ENCODE measurements at regions not wholly inside any gene's neighbourhood (a gene's known extent, or its start where the extent isn't known, plus 50 kb on each side); places are given as distances from the start of the nearest gene placed in this dataset.

DNA sequence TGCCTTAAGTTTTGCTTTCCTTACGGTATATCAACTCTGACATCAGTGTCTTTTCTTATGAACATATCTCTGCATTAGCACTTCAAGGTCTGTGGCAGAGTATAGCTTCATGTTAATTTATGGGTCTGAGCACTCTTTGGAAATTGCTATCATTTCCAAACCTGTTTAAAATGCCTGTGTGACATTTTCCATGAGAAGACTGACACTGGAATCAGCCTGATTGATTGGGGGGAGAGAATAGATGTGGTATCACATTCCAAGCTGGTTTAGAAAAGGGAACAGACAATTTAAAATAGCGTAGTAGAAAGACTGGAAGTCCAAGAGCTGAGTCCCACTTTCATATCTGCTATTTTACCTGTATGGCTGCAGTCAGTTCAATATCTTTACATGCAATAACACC, 272.1 kb upstream of the CDH10 start:
- Mint-ChIP-seq H3K9me3 (peaks cover 4% of the 10 kb centered on the region), H3K4me3 (no peak overlapping the region), H3K36me3 (ENCODE audit: low read depth) (no peaks in the 10 kb centered on the region), H3K27ac (no peak overlapping the region), H3K27me3 (no peaks in the 10 kb centered on the region), H3K4me1 (no peaks in the 10 kb centered on the region)
- DNase-seq, result no peak
- POLR2A ChIA-PET, result no interaction called here
- CTCF ChIA-PET, result no interaction called here

DNA sequence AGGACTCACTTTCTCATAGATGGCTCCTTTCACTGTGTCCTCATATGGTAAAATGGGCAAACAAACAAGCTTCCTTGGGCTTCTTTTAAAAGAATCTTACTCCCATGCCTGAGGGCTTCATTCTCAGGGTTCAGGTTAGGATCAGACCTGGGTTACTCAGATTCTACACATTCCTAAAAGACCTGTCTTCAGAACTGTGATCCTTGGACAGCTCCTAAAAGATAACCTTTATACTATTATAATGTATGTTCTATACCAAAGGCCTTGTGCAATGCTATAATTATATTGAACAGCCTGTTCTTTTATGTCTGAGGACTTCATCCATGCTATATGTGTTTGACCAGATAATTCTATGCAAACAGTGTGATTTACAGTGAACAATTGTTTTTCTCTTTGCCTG, 264.4 kb upstream of the CDH10 start:
- Mint-ChIP-seq H3K27me3 (no peaks in the 10 kb centered on the region), H3K4me3 (no peak overlapping the region), H3K36me3 (ENCODE audit: low read depth) (no peaks in the 10 kb centered on the region)

DNA sequence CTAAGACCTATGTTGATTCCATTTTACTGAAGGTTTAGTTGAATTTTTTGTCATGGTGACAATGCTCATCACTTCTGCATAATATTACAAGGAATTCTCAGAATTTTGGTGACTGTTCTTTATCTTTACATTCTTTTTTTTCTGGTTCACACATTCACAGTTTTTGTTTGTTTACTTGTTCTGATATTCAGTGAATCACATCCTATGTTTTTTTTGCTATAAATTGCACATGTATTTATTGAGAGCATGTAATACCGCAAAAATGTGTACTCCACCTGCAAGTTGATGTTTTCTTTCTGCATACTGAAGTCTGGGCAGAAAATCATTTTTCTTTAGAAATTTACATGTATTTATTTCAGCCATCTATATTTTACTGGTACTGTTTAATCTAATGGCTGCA, 261.9 kb upstream of the CDH10 start:
- Mint-ChIP-seq H3K4me3 (no peak overlapping the region), H3K36me3 (ENCODE audit: low read depth) (no peaks in the 10 kb centered on the region), H3K4me1 (no peaks in the 10 kb centered on the region), H3K9me3 (peaks cover 9% of the 10 kb centered on the region), H3K27ac (no peak overlapping the region), H3K27me3 (no peaks in the 10 kb centered on the region)
- no peak for DNase-seq
- POLR2A ChIA-PET, result no interaction called here
- CTCF ChIA-PET, result no interaction called here

More for the DNA sequence above, 264.4 kb upstream of the CDH10 start:
- Mint-ChIP-seq H3K9me3 (peaks cover 9% of the 10 kb centered on the region), H3K4me1 (no peaks in the 10 kb centered on the region), H3K27ac (no peak overlapping the region)
- ChIA-PET POLR2A (no interaction called here), CTCF (no interaction called here)
- DNase-seq, result no peak

DNA sequence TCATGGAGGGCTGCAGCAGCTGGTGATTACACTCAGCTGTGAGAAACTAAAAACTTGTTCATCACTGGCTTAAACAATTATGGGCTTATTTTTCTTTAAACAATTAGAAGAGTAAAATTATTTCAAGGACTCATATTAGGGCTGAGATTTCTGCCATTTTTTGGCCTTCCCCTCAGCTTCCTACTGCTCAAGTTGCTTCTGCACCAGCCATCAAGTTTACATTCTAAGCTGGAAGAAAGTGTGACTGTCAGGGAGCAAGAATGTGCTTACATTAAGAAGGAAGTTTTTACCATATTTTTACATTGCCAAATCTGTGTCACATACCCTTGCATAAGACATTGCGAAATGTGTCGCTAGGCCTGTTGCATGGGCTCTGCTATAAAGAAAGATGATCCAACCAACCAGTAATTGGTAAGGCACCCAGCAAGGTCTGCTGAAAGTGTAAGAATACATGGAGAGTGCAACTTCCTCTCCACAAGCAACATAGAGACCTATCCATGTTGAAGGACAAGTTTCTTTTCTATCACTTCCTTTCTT, 260.3 kb upstream of the CDH10 start:
- H3K9me3 Mint-ChIP-seq, result peaks cover 9% of the 10 kb centered on the region
- H3K27me3 Mint-ChIP-seq, result no peaks in the 10 kb centered on the region
- ChIA-PET POLR2A (no interaction called here), CTCF (no interaction called here)
- no peak overlapping the region for H3K27ac Mint-ChIP-seq
- no peaks in the 10 kb centered on the region for H3K36me3 Mint-ChIP-seq (ENCODE audit: low read depth)
- DNase-seq, result no peak
- H3K4me3 Mint-ChIP-seq, result no peak overlapping the region
- H3K4me1 Mint-ChIP-seq, result no peaks in the 10 kb centered on the region

DNA sequence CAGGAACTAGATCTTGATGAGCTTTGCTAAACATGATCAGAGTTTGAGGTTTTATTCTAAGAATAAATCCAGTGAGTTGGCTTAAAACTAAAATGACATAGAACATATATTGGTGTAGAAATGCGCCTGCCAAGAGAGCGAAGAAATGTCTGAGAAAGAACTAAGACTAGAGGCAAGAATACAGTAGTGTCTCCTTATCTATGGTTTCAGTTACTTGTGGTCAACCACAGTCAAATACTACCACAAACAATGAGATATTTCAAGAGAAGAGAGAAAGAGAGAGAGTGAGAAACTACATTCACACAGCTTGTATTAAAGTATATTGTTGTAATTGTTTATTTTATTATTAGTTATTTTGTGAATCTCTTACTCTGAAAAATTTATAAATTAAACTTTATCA, 254.4 kb upstream of the CDH10 start:
- H3K4me3 Mint-ChIP-seq, result no peak overlapping the region
- H3K4me1 Mint-ChIP-seq, result no peaks in the 10 kb centered on the region
- no peaks in the 10 kb centered on the region for H3K27me3 Mint-ChIP-seq
- no peak for DNase-seq
- CTCF ChIA-PET, result no interaction called here
- H3K9me3 Mint-ChIP-seq, result peaks cover 9% of the 10 kb centered on the region
- no peaks in the 10 kb centered on the region for H3K36me3 Mint-ChIP-seq (ENCODE audit: low read depth)
- H3K27ac Mint-ChIP-seq, result no peak overlapping the region
- POLR2A ChIA-PET, result no interaction called here

DNA sequence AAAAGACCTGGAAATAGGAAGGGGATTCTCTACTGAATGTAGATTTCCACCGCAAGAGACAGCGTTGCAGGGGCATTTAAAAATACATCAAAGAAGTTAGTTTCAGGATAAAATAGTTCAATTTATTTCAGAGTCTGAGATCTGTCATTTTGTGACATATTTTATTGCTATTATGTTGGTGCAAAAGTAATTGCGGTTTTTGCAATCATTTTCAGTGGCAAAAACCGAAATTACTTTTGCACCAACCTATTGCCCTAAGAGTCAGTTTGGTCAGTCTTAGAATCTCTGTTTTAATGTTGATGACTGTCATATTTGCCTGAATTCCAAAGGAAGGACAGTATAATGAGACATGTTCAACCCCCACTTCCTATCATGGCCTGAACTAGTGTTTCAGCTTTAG, 219.5 kb upstream of the CDH10 start:
- Mint-ChIP-seq H3K4me3 (no peak overlapping the region), H3K27ac (no peak overlapping the region)

DNA sequence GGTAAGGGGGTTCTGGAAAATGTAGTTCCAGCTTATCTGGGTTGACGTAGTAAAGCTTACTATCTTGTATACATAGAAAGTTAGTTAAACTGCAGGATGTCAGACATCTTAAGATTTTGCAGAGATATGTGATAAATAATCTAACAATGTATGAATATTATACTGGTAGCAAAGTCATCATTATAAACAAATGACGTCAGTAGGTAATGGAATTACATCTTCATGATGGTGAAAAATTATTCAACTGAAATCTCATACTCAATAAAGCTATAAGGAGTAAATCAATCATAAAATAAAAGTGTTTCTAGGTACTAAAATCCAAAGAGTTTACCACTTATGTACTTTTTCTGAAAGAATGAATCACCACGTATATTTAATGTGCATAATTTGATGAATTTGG, 217.3 kb upstream of the CDH10 start:
- no peak for DNase-seq
- no peaks in the 10 kb centered on the region for H3K27me3 Mint-ChIP-seq
- no peaks in the 10 kb centered on the region for H3K4me1 Mint-ChIP-seq
- peaks cover 5% of the 10 kb centered on the region for H3K9me3 Mint-ChIP-seq
- H3K27ac Mint-ChIP-seq, result no peak overlapping the region
- no peaks in the 10 kb centered on the region for H3K36me3 Mint-ChIP-seq (ENCODE audit: low read depth)
- no peak overlapping the region for H3K4me3 Mint-ChIP-seq
- CTCF ChIA-PET, result no interaction called here
- POLR2A ChIA-PET, result no interaction called here

More for the DNA sequence above, 219.5 kb upstream of the CDH10 start:
- ChIA-PET POLR2A (no interaction called here), CTCF (no interaction called here)
- no peaks in the 10 kb centered on the region for H3K4me1 Mint-ChIP-seq
- no peaks in the 10 kb centered on the region for H3K27me3 Mint-ChIP-seq
- no peaks in the 10 kb centered on the region for H3K36me3 Mint-ChIP-seq (ENCODE audit: low read depth)
- peaks cover 8% of the 10 kb centered on the region for H3K9me3 Mint-ChIP-seq
- no peak for DNase-seq

DNA sequence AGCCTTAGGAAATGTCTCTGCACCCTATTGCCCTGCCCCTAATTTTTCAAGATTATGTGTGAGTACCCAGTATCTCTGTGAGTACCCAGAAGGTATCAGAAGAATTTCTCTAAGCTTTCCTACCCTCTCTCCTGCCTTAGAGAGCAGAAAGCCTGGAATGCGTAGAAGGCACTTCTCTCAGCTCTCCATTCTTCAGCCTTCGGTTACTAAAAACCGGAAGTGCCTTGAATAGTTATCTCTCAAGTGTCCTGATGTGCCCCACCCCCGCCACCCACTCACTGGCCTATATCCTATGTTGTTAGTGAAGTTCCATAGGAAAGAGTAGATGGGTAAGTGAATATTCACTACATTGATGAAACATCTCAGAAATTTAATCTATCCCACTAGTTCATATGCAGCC, 210.7 kb upstream of the CDH10 start:
- H3K27me3 Mint-ChIP-seq, result no peaks in the 10 kb centered on the region
- DNase-seq, result no peak
- no peaks in the 10 kb centered on the region for H3K36me3 Mint-ChIP-seq (ENCODE audit: low read depth)
- peaks cover 20% of the 10 kb centered on the region for H3K9me3 Mint-ChIP-seq
- ChIA-PET CTCF (no interaction called here), POLR2A (no interaction called here)
- no peaks in the 10 kb centered on the region for H3K4me1 Mint-ChIP-seq
- H3K4me3 Mint-ChIP-seq, result no peak overlapping the region
- H3K27ac Mint-ChIP-seq, result no peak overlapping the region

DNA sequence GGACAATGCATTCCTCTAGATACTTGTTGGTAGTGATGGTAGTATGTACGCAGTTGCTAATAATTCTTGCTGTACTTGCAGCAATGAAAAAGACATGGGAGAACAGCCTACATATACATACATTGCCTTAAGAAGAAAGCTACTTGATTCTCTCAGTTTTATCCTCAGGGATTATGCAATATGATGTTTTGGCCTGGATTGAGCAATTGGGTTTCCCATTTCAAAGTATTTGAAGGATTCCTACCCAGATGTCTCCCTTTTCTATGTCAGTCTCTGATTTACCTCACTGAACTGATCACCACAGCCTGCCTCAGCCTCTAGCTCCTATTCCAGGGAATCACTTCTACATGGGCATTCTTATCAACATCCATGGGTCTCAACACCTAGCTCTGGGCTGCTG, 210.1 kb upstream of the CDH10 start:
- Mint-ChIP-seq H3K4me3 (no peak overlapping the region), H3K36me3 (ENCODE audit: low read depth) (no peaks in the 10 kb centered on the region), H3K9me3 (peaks cover 20% of the 10 kb centered on the region), H3K27me3 (no peaks in the 10 kb centered on the region), H3K27ac (no peak overlapping the region), H3K4me1 (no peaks in the 10 kb centered on the region)
- ChIA-PET CTCF (no interaction called here), POLR2A (no interaction called here)
- DNase-seq, result no peak

DNA sequence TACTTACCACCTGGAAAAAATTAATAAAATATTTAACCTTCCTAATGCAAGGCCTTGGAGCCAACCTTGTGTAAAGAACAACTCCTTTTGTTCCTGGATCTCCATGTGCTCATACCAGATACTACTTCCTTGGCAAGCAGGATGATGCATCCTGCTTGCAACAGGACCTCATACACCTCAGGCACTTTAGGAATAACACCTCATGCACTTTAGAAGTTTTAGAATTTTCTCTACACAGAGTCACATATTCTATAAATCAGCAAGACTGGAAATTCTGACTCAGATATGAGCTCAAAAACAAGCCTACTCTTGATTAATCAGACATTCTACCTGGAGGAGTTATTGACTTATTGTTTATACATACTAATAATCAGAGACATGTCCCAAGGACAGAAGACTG, 209.6 kb upstream of the CDH10 start:
- Mint-ChIP-seq H3K9me3 (peaks cover 20% of the 10 kb centered on the region), H3K27me3 (no peaks in the 10 kb centered on the region), H3K36me3 (ENCODE audit: low read depth) (no peaks in the 10 kb centered on the region), H3K27ac (no peak overlapping the region), H3K4me1 (no peaks in the 10 kb centered on the region), H3K4me3 (no peak overlapping the region)
- ChIA-PET POLR2A (no interaction called here), CTCF (no interaction called here)
- DNase-seq, result no peak

DNA sequence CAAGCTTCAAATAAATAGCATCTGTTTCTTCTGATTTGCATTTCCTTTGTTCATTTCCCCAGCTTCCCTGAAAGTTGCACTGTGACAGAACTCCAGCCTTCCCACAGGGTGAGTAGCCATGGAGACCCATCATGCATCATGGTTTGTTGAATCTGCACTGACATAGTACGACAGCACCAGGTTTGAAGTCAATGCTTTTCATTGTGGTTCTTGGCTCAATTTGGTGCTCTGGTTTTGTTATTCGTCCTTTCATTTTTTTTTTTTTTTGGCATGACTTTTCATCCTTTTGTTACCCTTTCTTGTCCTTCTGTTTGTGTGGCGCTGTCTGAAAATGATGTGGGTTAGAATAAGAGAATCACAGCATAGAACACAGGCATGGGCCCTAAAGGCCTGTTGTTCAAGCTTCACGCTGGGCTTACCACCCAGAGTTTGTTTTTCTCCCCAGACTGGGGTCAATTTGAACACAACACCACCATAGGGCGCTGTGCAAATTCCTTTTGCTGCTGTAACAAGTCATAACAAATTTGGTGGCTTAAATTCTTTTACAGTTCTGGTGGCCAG, 206.2 kb upstream of the CDH10 start:
- Mint-ChIP-seq H3K9me3 (peaks cover 32% of the 10 kb centered on the region), H3K27ac (no peak overlapping the region), H3K4me1 (no peaks in the 10 kb centered on the region), H3K36me3 (ENCODE audit: low read depth) (no peaks in the 10 kb centered on the region), H3K27me3 (no peaks in the 10 kb centered on the region), H3K4me3 (no peak overlapping the region)
- ChIA-PET CTCF (no interaction called here), POLR2A (no interaction called here)
- no peak for DNase-seq

DNA sequence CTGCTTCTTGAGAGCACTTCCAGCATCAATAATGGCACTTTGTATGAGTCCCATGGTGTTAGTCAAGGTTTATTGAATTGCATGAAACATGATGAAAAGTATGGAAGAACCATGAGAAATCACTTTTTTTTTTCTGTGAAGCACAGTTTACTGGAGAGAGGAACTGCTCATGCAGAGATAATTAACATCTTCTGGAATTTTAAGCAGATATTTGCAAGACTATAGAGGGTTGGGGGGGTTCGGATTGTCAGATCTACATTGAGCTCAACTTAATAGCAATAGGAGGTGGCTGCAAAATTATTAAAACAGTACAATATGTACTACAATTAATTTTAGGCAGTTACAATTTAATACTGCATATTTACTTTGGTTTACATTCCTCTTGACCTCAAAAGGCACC, 204.4 kb upstream of the CDH10 start:
- H3K4me1 Mint-ChIP-seq, result no peaks in the 10 kb centered on the region
- CTCF ChIA-PET, result no interaction called here
- POLR2A ChIA-PET, result no interaction called here
- no peak overlapping the region for H3K4me3 Mint-ChIP-seq
- DNase-seq, result no peak
- no peak overlapping the region for H3K27ac Mint-ChIP-seq
- no peaks in the 10 kb centered on the region for H3K36me3 Mint-ChIP-seq (ENCODE audit: low read depth)
- H3K9me3 Mint-ChIP-seq, result peaks cover 20% of the 10 kb centered on the region
- no peaks in the 10 kb centered on the region for H3K27me3 Mint-ChIP-seq

DNA sequence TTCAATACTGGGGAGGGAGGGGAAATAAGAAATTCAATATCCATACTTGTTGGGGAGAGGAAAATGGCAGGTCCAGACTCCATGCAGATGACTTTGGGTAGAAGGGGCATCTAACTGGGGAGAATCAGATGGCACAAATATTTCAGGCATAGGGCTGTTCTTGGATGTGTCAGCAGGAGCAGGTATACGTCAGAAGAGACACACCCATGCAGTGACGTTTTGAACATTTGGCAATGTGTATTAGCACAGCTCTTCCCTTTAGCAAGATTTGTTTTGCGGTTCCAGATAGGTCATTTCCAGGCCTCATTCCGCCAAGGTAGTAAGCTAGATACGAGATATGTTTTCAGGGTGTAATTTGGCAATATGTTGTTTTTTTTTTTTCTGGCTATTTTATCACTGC, 187.2 kb upstream of the CDH10 start:
- peaks cover 13% of the 10 kb centered on the region for H3K9me3 Mint-ChIP-seq
- DNase-seq, result no peak
- POLR2A ChIA-PET, result no interaction called here
- no peaks in the 10 kb centered on the region for H3K36me3 Mint-ChIP-seq (ENCODE audit: low read depth)
- no peaks in the 10 kb centered on the region for H3K27me3 Mint-ChIP-seq
- H3K4me1 Mint-ChIP-seq, result no peaks in the 10 kb centered on the region
- H3K27ac Mint-ChIP-seq, result no peak overlapping the region
- CTCF ChIA-PET, result no interaction called here
- H3K4me3 Mint-ChIP-seq, result no peak overlapping the region

DNA sequence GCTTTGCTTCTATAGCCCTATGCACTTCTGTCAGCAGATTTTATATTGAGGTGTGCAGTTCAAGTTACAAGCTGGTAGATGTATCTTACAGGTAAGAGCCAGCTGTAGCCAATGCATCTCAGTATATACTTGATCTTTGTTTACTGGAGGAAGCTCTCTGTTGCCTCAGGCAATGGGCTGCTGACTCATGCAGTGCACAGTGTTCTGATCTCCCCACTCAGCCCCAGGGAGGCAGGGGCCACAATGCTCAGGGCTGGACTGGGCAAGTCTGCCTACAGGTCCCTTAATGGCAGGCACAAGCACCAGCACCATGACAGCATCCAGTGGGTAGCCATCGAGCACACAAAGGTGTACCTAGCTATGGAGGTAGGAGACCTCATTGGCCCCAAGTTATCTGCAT, 178.8 kb upstream of the CDH10 start:
- Mint-ChIP-seq H3K4me1 (no peaks in the 10 kb centered on the region), H3K27me3 (no peaks in the 10 kb centered on the region), H3K9me3 (peaks cover 20% of the 10 kb centered on the region), H3K27ac (no peak overlapping the region), H3K4me3 (no peak overlapping the region), H3K36me3 (ENCODE audit: low read depth) (no peaks in the 10 kb centered on the region)
- DNase-seq, result no peak
- ChIA-PET POLR2A (no interaction called here), CTCF (no interaction called here)

DNA sequence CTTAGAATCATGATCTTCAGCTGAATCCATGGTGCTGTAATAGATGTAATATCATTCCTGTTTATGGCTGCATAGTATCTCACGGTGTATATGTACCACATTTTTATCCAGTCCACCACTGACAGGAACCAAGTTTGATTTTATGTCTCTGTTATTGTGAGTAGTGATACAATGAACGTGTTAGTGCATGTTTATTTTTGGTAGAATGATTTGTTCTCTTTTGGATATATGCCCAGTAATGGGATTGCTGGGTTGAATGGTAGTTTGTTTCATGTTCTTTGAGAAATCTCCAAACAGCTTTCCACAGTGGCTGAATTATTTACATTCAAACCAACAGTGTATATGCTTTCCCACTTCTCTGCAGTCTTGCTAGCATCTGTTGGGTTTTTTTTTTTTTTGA, 175.1 kb upstream of the CDH10 start:
- no peak overlapping the region for H3K4me3 Mint-ChIP-seq
- H3K27ac Mint-ChIP-seq, result no peak overlapping the region
- no peaks in the 10 kb centered on the region for H3K4me1 Mint-ChIP-seq
- DNase-seq, result no peak
- no peaks in the 10 kb centered on the region for H3K27me3 Mint-ChIP-seq
- POLR2A ChIA-PET, result no interaction called here
- peaks cover 13% of the 10 kb centered on the region for H3K9me3 Mint-ChIP-seq
- CTCF ChIA-PET, result no interaction called here
- no peaks in the 10 kb centered on the region for H3K36me3 Mint-ChIP-seq (ENCODE audit: low read depth)

Measured in activated CD4-positive, alpha-beta memory T cell treated with anti-CD3 and anti-CD28 coated beads, Interleukin-2, amount 10 ng/mL, durations not matched to agents 7 days and 5 days (primary cell).